ENCODE measurements at regions not wholly inside any gene's neighbourhood (a gene's known extent, or its start where the extent isn't known, plus 50 kb on each side); places are given as distances from the start of the nearest gene placed in this dataset.
"Not testable (repeated sequence)": the region's sequence is repeated elsewhere in the genome, so short reads cannot be mapped to it uniquely, and the experiment has no call there.

- DNase-seq = not testable (repeated sequence)
Observed at GRCh38 chr7:35853194-35853593, 52.3 kb downstream of the SEPTIN7 start.

- peak in 3 of 14 donors; percentile 10 to 13 (median 11) for DNase-seq
Observed at GRCh38 chr7:35854311-35854710, 53.5 kb downstream of the SEPTIN7 start.

- DNase-seq = no peak
Observed at GRCh38 chr7:35856175-35856574, 55.3 kb downstream of the SEPTIN7 start.

- DNase-seq = no peak
Observed at GRCh38 chr7:35860664-35861063, 59.8 kb downstream of the SEPTIN7 start.

GRCh38 chr7:35865287-35865686, 64.4 kb downstream of the SEPTIN7 start:
- no peak for DNase-seq

- no peak for DNase-seq
Observed at GRCh38 chr7:35866186-35866585, 65.3 kb downstream of the SEPTIN7 start.

- not testable (repeated sequence) for DNase-seq
Observed at GRCh38 chr7:35869117-35869516, 68.3 kb downstream of the SEPTIN7 start.

- no peak for DNase-seq
Observed at GRCh38 chr7:35869810-35870209, 69.0 kb downstream of the SEPTIN7 start.

GRCh38 chr7:35871856-35872255, 71.0 kb downstream of the SEPTIN7 start:
- no peak for DNase-seq

- DNase-seq = no peak
Observed at GRCh38 chr7:35874886-35875285, 74.0 kb downstream of the SEPTIN7 start.

- no peak for DNase-seq
Observed at GRCh38 chr7:35875292-35875691, 74.4 kb downstream of the SEPTIN7 start.

GRCh38 chr7:35878351-35878750, 77.5 kb downstream of the SEPTIN7 start:
- DNase-seq = no peak

GRCh38 chr7:35887430-35887829, 86.6 kb downstream of the SEPTIN7 start:
- not testable (repeated sequence) for DNase-seq

GRCh38 chr7:35889001-35889400, 88.1 kb downstream of the SEPTIN7 start:
- DNase-seq = no peak

GRCh38 chr7:35889870-35890269, 89.0 kb downstream of the SEPTIN7 start:
- DNase-seq = no peak

GRCh38 chr7:35891004-35891830, 90.4 kb downstream of the SEPTIN7 start:
- no peak for DNase-seq

- no peak for DNase-seq
Observed at GRCh38 chr7:35893649-35894048, 92.8 kb downstream of the SEPTIN7 start.

GRCh38 chr7:35894721-35895120, 93.9 kb downstream of the SEPTIN7 start:
- DNase-seq = no peak

GRCh38 chr7:35900651-35901050, 99.8 kb downstream of the SEPTIN7 start:
- DNase-seq = no peak

- no peak for DNase-seq
Observed at GRCh38 chr7:35905555-35905954, 104.7 kb downstream of the SEPTIN7 start.

- DNase-seq = peak in 10 of 14 donors; percentile 7 to 69 (median 32)
Observed at GRCh38 chr7:35906191-35906908, 105.5 kb downstream of the SEPTIN7 start.

- peak in 9 of 14 donors; percentile 4 to 67 (median 29) for DNase-seq
Observed at GRCh38 chr7:35908331-35909216, 107.7 kb downstream of the SEPTIN7 start.

Measured in C1 segment of cervical spinal cord (tissue), 14 donors.